K562 (cell line): ENCODE measurements at regions not wholly inside any gene's neighbourhood (a gene's known extent, or its start where the extent isn't known, plus 50 kb on each side); places are given as distances from the start of the nearest gene placed in this dataset.

Experiments
- MAFK ChIP-seq: IDR thresholded peaks from 2 replicates; pipeline ENCODE4 v1.6.1; 2011; ENCODE audit warnings: low read length, improper control_type of control experiment
- MECOM ChIP-seq: fragments of 250-450 bp; sonication (Bioruptor Pico); IDR thresholded peaks from 2 replicates; pipeline ENCODE4 v1.8.0; 2022; ENCODE audit warnings: inconsistent platforms
- MIER1 ChIP-seq: fragments of 450-650 bp; IDR thresholded peaks from 2 replicates; pipeline ENCODE4 v1.6.1; 2016; ENCODE audit warnings: antibody characterized with exemption, mild to moderate bottlenecking, low read depth
- NR2C2 ChIP-seq, 2 experiments: fragments of 200-800 bp in 1 of 2; sonication (Bioruptor generic) in 1 of 2; sonication (generic) in 1 of 2; formaldehyde crosslinking in 1 of 2; IDR thresholded peaks; 2 replicates each; pipeline versions ENCODE4 v1.6.1 to v1.8.0; 2016 to 2022; ENCODE audit warnings: mild to moderate bottlenecking in 1 of 2, missing compliant biosample characterization in 1 of 2, missing genetic modification characterization in 1 of 2, missing genetic modification reagents in 1 of 2
- SNRNP70 ChIP-seq: fragments of 200-400 bp; formaldehyde crosslinking; optimal IDR thresholded peaks from 2 replicates; pipeline ENCODE3; 2017; ENCODE audit warnings: low read depth, low read length
- THAP12 ChIP-seq: fragments of 250-450 bp; sonication (Bioruptor Pico); IDR thresholded peaks from 2 replicates; pipeline ENCODE4 v1.9.0; 2021; ENCODE audit warnings: mild to moderate bottlenecking, inconsistent platforms
- ZFP1 ChIP-seq: fragments of 450-650 bp; formaldehyde crosslinking; IDR thresholded peaks from 2 replicates; pipeline ENCODE4 v1.4.0; 2020; ENCODE audit warnings: mild to moderate bottlenecking, mixed read lengths
- ZFPM2 ChIP-seq: fragments of 250-450 bp; sonication (Bioruptor Pico); IDR thresholded peaks from 2 replicates; pipeline ENCODE4 v1.5.1; 2022; ENCODE audit warnings: mild to moderate bottlenecking
- ZMIZ1 ChIP-seq, 2 experiments: fragments of 150-350 bp in 1 of 2; IDR thresholded peaks; 2 replicates each; pipeline ENCODE4 v1.6.1; 2012 to 2016; ENCODE audit warnings: low read depth in 2 of 2, low read length in 2 of 2, mild to moderate bottlenecking in 1 of 2, moderate library complexity in 1 of 2
- ZNF23 ChIP-seq: fragments of 250-450 bp; sonication (Bioruptor Pico); IDR thresholded peaks from 2 replicates; pipeline ENCODE4 v1.4.0; 2020; ENCODE audit warnings: mild to moderate bottlenecking

DNA sequence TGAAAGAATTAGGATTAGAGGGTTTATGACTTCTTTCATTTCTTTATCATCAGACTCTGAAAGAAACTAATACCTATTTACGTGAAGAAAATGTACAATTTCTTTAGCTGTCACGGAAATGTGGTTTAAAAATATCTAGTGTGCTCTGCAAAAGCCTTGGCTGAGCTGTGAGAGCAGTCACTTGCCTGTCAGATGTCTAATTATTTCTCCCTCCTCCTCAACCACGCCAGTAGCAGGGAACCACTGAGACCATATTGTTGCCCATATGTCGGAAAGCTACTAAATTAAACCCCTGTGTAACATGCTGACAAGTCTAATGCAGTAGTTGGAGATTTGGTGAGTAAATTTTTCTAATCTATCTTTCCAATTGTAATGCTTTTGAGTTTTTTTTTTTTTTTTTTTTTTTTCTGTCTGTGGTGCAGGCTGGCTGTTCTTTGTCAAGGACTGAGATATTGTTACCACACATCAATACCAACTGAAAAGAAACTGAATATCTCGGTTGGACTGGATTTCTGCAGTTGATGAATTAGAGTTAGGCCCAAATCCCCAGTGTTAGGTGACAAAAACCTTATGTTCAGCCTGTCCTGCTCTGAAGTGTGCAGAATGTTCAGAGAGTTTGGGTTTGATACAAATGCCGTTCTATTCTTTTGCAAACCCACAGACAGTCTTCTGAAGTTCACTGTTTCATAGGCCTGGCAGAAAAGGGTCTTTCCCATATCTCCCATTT, 302.9 kb upstream of the SYNCRIP start (continued):
- no peak for TF ChIP-seq ZMIZ1 (IDR thresholded peaks at IDR 0.05; ENCODE audit: low read depth in 2 of 2, low read length in 2 of 2)
- no peak for TF ChIP-seq ZFPM2 (CRISPR knock-in tag)
- no peak for TF ChIP-seq MAFK
- TF ChIP-seq SNRNP70 = no peak
- TF ChIP-seq THAP12 = no peak
- no peak for TF ChIP-seq MIER1
- TF ChIP-seq ZFP1 (CRISPR knock-in tag) = no peak
- TF ChIP-seq MECOM (CRISPR knock-in tag) = no peak
- TF ChIP-seq NR2C2 (CRISPR knock-in tag; IDR thresholded peaks at IDR 0.05) = no peak
- TF ChIP-seq NR2C2 (tag; IDR thresholded peaks at IDR 0.05) = no peak
- no peak for TF ChIP-seq ZNF23 (CRISPR knock-in tag)
